ENCODE measurements at regions not wholly inside any gene's neighbourhood (a gene's known extent, or its start where the extent isn't known, plus 50 kb on each side); places are given as distances from the start of the nearest gene placed in this dataset.

- Histone ChIP-seq H3K9me3 (ENCODE audit: low read depth, low read length) (no peaks in the 10 kb centered on the region), H3K27me3 (ENCODE audit: insufficient read depth, low read length) (peaks cover 37% of the 10 kb centered on the region), H3K4me1 (ENCODE audit: insufficient read depth, low read length) (peaks cover 23% of the 10 kb centered on the region), H3K4me3 (ENCODE audit: low read length) (no peak overlapping the region)
These were observed 50.7 kb upstream of the PAIP2B start for GRCh38 chr2:71277536-71278103.

- Histone ChIP-seq H3K4me1 (ENCODE audit: insufficient read depth, low read length) (peaks cover 23% of the 10 kb centered on the region), H3K27me3 (ENCODE audit: insufficient read depth, low read length) (peaks cover 37% of the 10 kb centered on the region), H3K9me3 (ENCODE audit: low read depth, low read length) (no peaks in the 10 kb centered on the region), H3K4me3 (ENCODE audit: low read length) (peak overlapping the region; percentile 51)
These were observed 50.2 kb upstream of the PAIP2B start for GRCh38 chr2:71277147-71277475.

GRCh38 chr2:71276311-71277146, 49.6 kb upstream of the PAIP2B start:
- Histone ChIP-seq H3K4me3 (ENCODE audit: low read length) (peak overlapping the region; percentile 51), H3K27me3 (ENCODE audit: insufficient read depth, low read length) (peaks cover 36% of the 10 kb centered on the region), H3K4me1 (ENCODE audit: insufficient read depth, low read length) (peaks cover 23% of the 10 kb centered on the region), H3K9me3 (ENCODE audit: low read depth, low read length) (no peaks in the 10 kb centered on the region)

Measured in mononuclear cell (primary cell).